GM18867 (cell line): ENCODE measurements at regions not wholly inside any gene's neighbourhood (a gene's known extent, or its start where the extent isn't known, plus 50 kb on each side); places are given as distances from the start of the nearest gene placed in this dataset.
"Not testable (repeated sequence)": the region's sequence is repeated elsewhere in the genome, so short reads cannot be mapped to it uniquely, and the experiment has no call there.

Experiments used
- ATAC-seq: cut with Tn5 transposase; IDR thresholded peaks from one replicate; pipeline ENCODE4 v1.9.1; 2021; ENCODE audit warnings: mild to moderate bottlenecking, moderate library complexity; ENCODE audit not compliant: unreplicated experiment

GRCh38 chr6:9236443-9236842 is 801.1 kb upstream of the SLC35B3 start:
- ATAC-seq: no peak

GRCh38 chr6:9233686-9234085 is 798.3 kb upstream of the SLC35B3 start:
- ATAC-seq: no peak

GRCh38 chr6:9233226-9233625 is 797.9 kb upstream of the SLC35B3 start:
- no peak for ATAC-seq

GRCh38 chr6:9225441-9225871 is 790.1 kb upstream of the SLC35B3 start:
- ATAC-seq: no peak

- no peak for ATAC-seq
These were observed 789.2 kb upstream of the SLC35B3 start for GRCh38 chr6:9224539-9224938.

- not testable (repeated sequence) for ATAC-seq
These were observed 778.4 kb upstream of the SLC35B3 start for GRCh38 chr6:9213717-9214116.

GRCh38 chr6:9208966-9209365 is 773.6 kb upstream of the SLC35B3 start:
- ATAC-seq: no peak

GRCh38 chr6:9205645-9206044 is 770.3 kb upstream of the SLC35B3 start:
- ATAC-seq: no peak

- ATAC-seq: no peak
These were observed 768.8 kb upstream of the SLC35B3 start for GRCh38 chr6:9204171-9204570.

- no peak for ATAC-seq
These were observed 765.4 kb upstream of the SLC35B3 start for GRCh38 chr6:9200712-9201111.

- ATAC-seq: no peak
These were observed 762.4 kb upstream of the SLC35B3 start for GRCh38 chr6:9197726-9198125.

GRCh38 chr6:9195322-9195721 is 760.0 kb upstream of the SLC35B3 start:
- no peak for ATAC-seq

GRCh38 chr6:9192405-9192909 is 757.1 kb upstream of the SLC35B3 start:
- no peak for ATAC-seq

- no peak for ATAC-seq
These were observed 750.8 kb upstream of the SLC35B3 start for GRCh38 chr6:9186148-9186547.

- no peak for ATAC-seq
These were observed 742.7 kb upstream of the SLC35B3 start for GRCh38 chr6:9178071-9178470.

GRCh38 chr6:9173229-9173628 is 737.9 kb upstream of the SLC35B3 start:
- no peak for ATAC-seq

GRCh38 chr6:9172096-9172495 is 736.8 kb upstream of the SLC35B3 start:
- no peak for ATAC-seq

- no peak for ATAC-seq
These were observed 733.3 kb upstream of the SLC35B3 start for GRCh38 chr6:9168669-9169068.

GRCh38 chr6:9161731-9162130 is 726.4 kb upstream of the SLC35B3 start:
- ATAC-seq: no peak

GRCh38 chr6:9159051-9159450 is 723.7 kb upstream of the SLC35B3 start:
- ATAC-seq: no peak

- ATAC-seq: no peak
These were observed 720.5 kb upstream of the SLC35B3 start for GRCh38 chr6:9155836-9156235.

GRCh38 chr6:9143140-9143539 is 707.8 kb upstream of the SLC35B3 start:
- ATAC-seq: no peak

GRCh38 chr6:9140951-9141460 is 705.7 kb upstream of the SLC35B3 start:
- ATAC-seq: no peak
